IMR-90 (cell line): ENCODE measurements at regions not wholly inside any gene's neighbourhood (a gene's known extent, or its start where the extent isn't known, plus 50 kb on each side); places are given as distances from the start of the nearest gene placed in this dataset.

ENCODE experiments used
- ATAC-seq: fragments of 200-7000 bp; cut with Tn5 transposase; 2 replicates; pipeline ENCODE4 v1.9.1; 2020; ENCODE audit warnings: low read depth, mild to moderate bottlenecking, moderate library complexity
- BruUV-seq: library from RNA; stranded (reverse); fragments of 400-500 nt; replicated peaks from 2 replicates; lab custom pipeline; 2021; lab: Mats Ljungman, UMichigan
- CTCF ChIA-PET: fragments of 300-600 bp; formaldehyde crosslinking; extraction: SDS; loops from one replicate; lab custom pipeline; 2021; ENCODE audit warnings: antibody characterized with exemption; lab: Yijun Ruan, JAX
- POLR2A ChIA-PET: fragments of 300-600 bp; sonication (Branson Sonifier 250); formaldehyde crosslinking; loops from one replicate; lab custom pipeline; 2022; ENCODE audit warnings: antibody characterized with exemption; ENCODE audit not compliant: unreplicated experiment; lab: Charles Lee
- DNase-seq: peaks from one replicate; pipeline ENCODE4 v3.0.0; 2013
- H2AFZ ChIP-seq: replicated peaks from 2 replicates; pipeline ENCODE3; 2013; ENCODE audit warnings: low read length, mild to moderate bottlenecking; ENCODE audit not compliant: poor library complexity
- H2AK5ac ChIP-seq: 2 replicates; pipeline ENCODE4 v1.6.1; 2013; ENCODE audit warnings: low read depth, low read length, inconsistent platforms
- H2AK9ac ChIP-seq: replicated peaks from 2 replicates; pipeline ENCODE3; 2013; ENCODE audit warnings: mild to moderate bottlenecking, low read depth, low read length, moderate library complexity; ENCODE audit not compliant: poor library complexity
- H2BK120ac ChIP-seq: 2 replicates; pipeline ENCODE4 v1.6.1; 2013; ENCODE audit warnings: low read depth, low read length, inconsistent platforms
- H2BK15ac ChIP-seq: 3 replicates; pipeline ENCODE4 v1.6.1; 2013; ENCODE audit warnings: low read depth, low read length, inconsistent platforms
- H2BK20ac ChIP-seq: 2 replicates; pipeline ENCODE4 v1.6.1; 2013; ENCODE audit warnings: low read depth, mild to moderate bottlenecking, inconsistent platforms, low read length, moderate library complexity
- H2BK5ac ChIP-seq: 2 replicates; pipeline ENCODE4 v1.6.1; 2013; ENCODE audit warnings: mild to moderate bottlenecking, low read depth, low read length, inconsistent platforms; ENCODE audit not compliant: poor library complexity, severe bottlenecking
- H3K14ac ChIP-seq: replicated peaks from 2 replicates; pipeline ENCODE4 v1.6.1; 2013; ENCODE audit warnings: low read depth, low read length, inconsistent platforms
- H3K18ac ChIP-seq: 2 replicates; pipeline ENCODE4 v1.6.1; 2013; ENCODE audit warnings: low read depth, low read length, control low read depth
- H3K23ac ChIP-seq: 2 replicates; pipeline ENCODE4 v1.6.1; 2013; ENCODE audit warnings: low read depth, low read length, inconsistent platforms
- H3K27ac ChIP-seq: 2 replicates; pipeline ENCODE4 v1.5.1; 2013; ENCODE audit warnings: mild to moderate bottlenecking, control low read depth, low read length; ENCODE audit not compliant: insufficient read depth
- H3K27me3 ChIP-seq: 2 replicates; pipeline ENCODE4 v1.6.1; 2013; ENCODE audit warnings: low read length; ENCODE audit not compliant: control insufficient read depth, insufficient read depth
- H3K36me3 ChIP-seq: 2 replicates; pipeline ENCODE4 v1.6.1; 2013; ENCODE audit warnings: low read length, mixed read lengths; ENCODE audit not compliant: control insufficient read depth, insufficient read depth
- H3K4ac ChIP-seq: 2 replicates; pipeline ENCODE4 v1.6.1; 2013; ENCODE audit warnings: low read depth, low read length, inconsistent platforms
- H3K4me1 ChIP-seq: 2 replicates; pipeline ENCODE4 v1.6.1; 2013; ENCODE audit warnings: low read length, mixed read lengths; ENCODE audit not compliant: control insufficient read depth, insufficient read depth
- H3K4me2 ChIP-seq: 2 replicates; pipeline ENCODE4 v1.6.1; 2013; ENCODE audit warnings: low read depth, mild to moderate bottlenecking, control low read depth, low read length, moderate library complexity
- H3K4me3 ChIP-seq: 2 replicates; pipeline ENCODE4 v1.5.1; 2013; ENCODE audit warnings: low read depth, mild to moderate bottlenecking, control low read depth, low read length, moderate library complexity; ENCODE audit not compliant: insufficient read depth
- H3K56ac ChIP-seq: 2 replicates; pipeline ENCODE4 v1.6.1; 2013; ENCODE audit warnings: low read length, inconsistent platforms; ENCODE audit not compliant: insufficient read depth; ENCODE audit errors: extremely low read depth
- H3K79me1 ChIP-seq, 2 experiments: 2 replicates each; pipeline ENCODE4 v1.6.1; 2013; ENCODE audit warnings: low read length in 2 of 2, inconsistent platforms in 1 of 2, low read depth in 1 of 2
- H3K9ac ChIP-seq: 2 replicates; pipeline ENCODE4 v1.6.1; 2013; ENCODE audit warnings: low read depth, low read length, control low read depth
- H3K9me1 ChIP-seq: 2 replicates; pipeline ENCODE4 v1.6.1; 2013; ENCODE audit warnings: low read length, inconsistent platforms; ENCODE audit not compliant: insufficient read depth
- H3K9me3 ChIP-seq: 2 replicates; pipeline ENCODE4 v1.6.1; 2013; ENCODE audit warnings: low read length; ENCODE audit not compliant: control insufficient read depth, insufficient read depth
- H4K20me1 ChIP-seq: 2 replicates; pipeline ENCODE4 v1.6.1; 2013; ENCODE audit warnings: low read length, inconsistent platforms; ENCODE audit not compliant: insufficient read depth
- H4K5ac ChIP-seq: 2 replicates; pipeline ENCODE4 v1.6.1; 2013; ENCODE audit warnings: mild to moderate bottlenecking, low read depth, low read length, control low read depth
- H4K8ac ChIP-seq, 2 experiments: 2 replicates each; pipeline ENCODE4 v1.6.1; 2013; ENCODE audit warnings: low read depth in 2 of 2, low read length in 2 of 2, control low read depth in 1 of 2, inconsistent platforms in 1 of 2
- H4K91ac ChIP-seq: 2 replicates; pipeline ENCODE4 v1.6.1; 2013; ENCODE audit warnings: low read depth, low read length, inconsistent platforms; ENCODE audit not compliant: insufficient read depth
- BHLHE40 ChIP-seq: fragments of 150-350 bp; IDR thresholded peaks from 2 replicates; pipeline ENCODE4 v1.6.1; 2016; ENCODE audit warnings: mild to moderate bottlenecking, low read depth, low read length
- CEBPB ChIP-seq: IDR thresholded peaks from 2 replicates; pipeline ENCODE4 v1.6.1; 2012; ENCODE audit warnings: low read depth, low read length, improper control_type of control experiment
- CHD1 ChIP-seq: IDR thresholded peaks from 2 replicates; pipeline ENCODE4 v1.6.1; 2012; ENCODE audit warnings: low read depth, low read length, improper control_type of control experiment
- CTCF ChIP-seq: conservative IDR thresholded peaks from 2 replicates; pipeline ENCODE4 v1.5.1; 2012; ENCODE audit warnings: mild to moderate bottlenecking, low read depth, low read length, improper control_type of control experiment
- ELK1 ChIP-seq: fragments of 150-350 bp; IDR thresholded peaks from 2 replicates; pipeline ENCODE4 v1.6.1; 2016; ENCODE audit warnings: low read depth, mild to moderate bottlenecking, low read length, moderate library complexity, borderline replicate concordance
- MAFK ChIP-seq: IDR thresholded peaks from 2 replicates; pipeline ENCODE4 v1.6.1; 2012; ENCODE audit warnings: low read depth, low read length, improper control_type of control experiment
- MAZ ChIP-seq: IDR thresholded peaks from 2 replicates; pipeline ENCODE4 v1.6.1; 2012; ENCODE audit warnings: low read depth, mild to moderate bottlenecking, low read length, improper control_type of control experiment, moderate library complexity, borderline replicate concordance
- MXI1 ChIP-seq: IDR thresholded peaks from 2 replicates; pipeline ENCODE4 v1.6.1; 2012; ENCODE audit warnings: low read depth, mild to moderate bottlenecking, low read length, moderate library complexity, borderline replicate concordance
- NFE2L2 ChIP-seq: fragments of 150-350 bp; IDR thresholded peaks from 2 replicates; pipeline ENCODE4 v1.6.1; 2016; ENCODE audit warnings: low read depth, mild to moderate bottlenecking, low read length
- POLR2A ChIP-seq: IDR thresholded peaks from 2 replicates; pipeline ENCODE4 v1.6.1; 2012; ENCODE audit warnings: mild to moderate bottlenecking, low read depth, low read length
- RAD21 ChIP-seq: IDR thresholded peaks from 2 replicates; pipeline ENCODE4 v1.6.1; 2012; ENCODE audit warnings: low read length, improper control_type of control experiment
- RCOR1 ChIP-seq: IDR thresholded peaks from 2 replicates; pipeline ENCODE4 v1.6.1; 2012; ENCODE audit warnings: mild to moderate bottlenecking, low read length, improper control_type of control experiment; ENCODE audit not compliant: insufficient replicate concordance
- SMC3 ChIP-seq: fragments of 150-350 bp; IDR thresholded peaks from 2 replicates; pipeline ENCODE4 v1.6.1; 2016; ENCODE audit warnings: low read depth, mild to moderate bottlenecking, antibody characterized with exemption, low read length, moderate library complexity
- USF2 ChIP-seq: fragments of 150-350 bp; IDR thresholded peaks from 2 replicates; pipeline ENCODE4 v1.6.1; 2017; ENCODE audit warnings: mild to moderate bottlenecking, antibody characterized with exemption, low read length, low read depth
- WGBS, 2 experiments: methylation state at CpG; one replicate each; pipeline versions ENCODE4 v1.1.5 to v1.1.7; 2013; ENCODE audit warnings: missing lambda C conversion rate in 2 of 2; ENCODE audit not compliant: insufficient read length in 1 of 2; ENCODE audit errors: extremely low coverage in 2 of 2; 5-methylcytosine and 5-hydroxymethylcytosine counted together
- dilution Hi-C: fragments of 300-500 bp; cut with HindIII; formaldehyde crosslinking; loops from one replicate; pipeline ENCODE4 v1.14.3; 2018; ENCODE audit warnings: low sequenced_read_pairs; ENCODE audit not compliant: unreplicated experiment
- in situ Hi-C: fragments of 300-500 bp; cut with MboI; formaldehyde crosslinking; loops from 3 replicates; pipeline ENCODE4 v1.14.3; 2019; ENCODE audit warnings: low sequenced_read_pairs, inconsistent platforms, mixed read lengths
- intact Hi-C: fragments of 100-400 bp; cut with micrococcal nuclease; formaldehyde crosslinking; loops from 2 replicates; pipeline ENCODE4 v1.10.0; 2022

- no peak overlapping the region for H4K5ac ChIP-seq
- no peak overlapping the region for H3K18ac ChIP-seq
- H3K4ac ChIP-seq = no peak overlapping the region
- no peak overlapping the region for H3K23ac ChIP-seq
- no peak overlapping the region for H3K4me3 ChIP-seq
- H3K56ac ChIP-seq = no peak overlapping the region
- dilution Hi-C loops (no loop called here), in situ Hi-C loops (loop anchor here (25.0 kb wide), 1 partner anchor 935 kb away; no protein-coding TSS in a partner anchor), intact Hi-C loops (no loop called here)
- 80% methylated on average over 1 of the region's 4 CpGs; no CpG with 5 or more reads in 1 of the 2 experiments for WGBS, 2 experiments
- H4K91ac ChIP-seq = no peak overlapping the region
- no peak overlapping the region for H2BK15ac ChIP-seq
- POLR2A ChIA-PET = no interaction called here
- H4K8ac ChIP-seq = no peak overlapping the region
- H2BK5ac ChIP-seq = no peak overlapping the region
- H3K27ac ChIP-seq = no peak overlapping the region
- H2AFZ ChIP-seq = no peak overlapping the region
- H2AK9ac ChIP-seq = no peak overlapping the region
- no peak overlapping the region for H3K4me2 ChIP-seq
- no peaks in the 10 kb centered on the region for H3K9me3 ChIP-seq
- no peaks in the 10 kb centered on the region for H3K36me3 ChIP-seq
- no TSS peak for BruUV-seq
- H2BK120ac ChIP-seq = no peak overlapping the region
- CTCF ChIA-PET = no interaction called here
- H3K14ac ChIP-seq = no peak overlapping the region
- H3K27me3 ChIP-seq = peaks cover 6% of the 10 kb centered on the region
- 0 out of 2 replicates have a peak, but pooled peaks cover 6% of the 10 kb centered on the region for H4K20me1 ChIP-seq
- TF ChIP-seq CHD1 = no peak
- TF ChIP-seq SMC3 = no peak
- TF ChIP-seq NFE2L2 = no peak
- no peak for TF ChIP-seq MAZ
- TF ChIP-seq CEBPB = no peak
- no peak for TF ChIP-seq RAD21
- no peak for TF ChIP-seq POLR2A
- no peak for TF ChIP-seq USF2
- no peak for TF ChIP-seq BHLHE40
- TF ChIP-seq CTCF = no peak
- no peak for TF ChIP-seq MAFK
- TF ChIP-seq RCOR1 = no peak
- no peak for TF ChIP-seq MXI1
- no peak for TF ChIP-seq ELK1
- H3K79me1 ChIP-seq = no peaks in the 10 kb centered on the region
- H2AK5ac ChIP-seq = no peak overlapping the region
- H3K9ac ChIP-seq = no peak overlapping the region
- H3K4me1 ChIP-seq = peaks cover 7% of the 10 kb centered on the region
- no peak for ATAC-seq
- DNase-seq = no peak
- no peaks in the 10 kb centered on the region for H3K9me1 ChIP-seq
- H2BK20ac ChIP-seq = no peak overlapping the region
Measured at GRCh38 chr3:188972310-188972709, 199.5 kb upstream of the TPRG1 start.
